Heart right ventricle (tissue), 16 donors: ENCODE measurements at regions not wholly inside any gene's neighbourhood (a gene's known extent, or its start where the extent isn't known, plus 50 kb on each side); places are given as distances from the start of the nearest gene placed in this dataset.

ENCODE experiments used
- ATAC-seq, 8 donors: fragments of 200-7000 bp; cut with Tn5 transposase; one replicate each; pipeline ENCODE4 v1.9.1; 2020; ENCODE audit warnings: mild to moderate bottlenecking in 8 of 8, moderate library complexity in 8 of 8, moderate number of reproducible peaks in 1 of 8
- DNase-seq, 2 donors: peaks; one replicate each; pipeline ENCODE4 v3.0.0-alpha.2; 2020
- H3K27ac ChIP-seq, 10 donors: fragments of 200-600 bp; sonication (generic) in 2 of 10; one replicate each; pipeline versions ENCODE4 v1.5.0 to v1.8.0; 2020 to 2022; ENCODE audit warnings: mild to moderate bottlenecking in 3 of 10
- H3K27me3 ChIP-seq, 7 donors: fragments of 200-600 bp; one replicate each; pipeline ENCODE4 v1.8.0; 2021 to 2022; ENCODE audit warnings: mild to moderate bottlenecking in 2 of 7
- H3K36me3 ChIP-seq, 9 donors: fragments of 200-600 bp; sonication (generic) in 1 of 9; one replicate each; pipeline versions ENCODE4 v1.5.0 to v1.8.0; 2020 to 2022; ENCODE audit warnings: mild to moderate bottlenecking in 2 of 9
- H3K4me1 ChIP-seq, 9 donors: fragments of 200-600 bp; sonication (generic) in 1 of 9; one replicate each; pipeline versions ENCODE4 v1.5.0 to v1.8.0; 2020 to 2022; ENCODE audit warnings: mild to moderate bottlenecking in 4 of 9
- H3K4me3 ChIP-seq, 10 donors: fragments of 200-600 bp; sonication (generic) in 2 of 10; one replicate each; pipeline versions ENCODE4 v1.5.0 to v1.8.0; 2020 to 2022; ENCODE audit warnings: mild to moderate bottlenecking in 7 of 10, moderate library complexity in 2 of 10
- H3K9me3 ChIP-seq, 11 donors: fragments of 200-600 bp in 10 of 11; sonication (generic) in 2 of 11; one replicate each; pipeline versions ENCODE4 v1.5.0 to v1.8.0; 2013 to 2022; ENCODE audit warnings: mild to moderate bottlenecking in 2 of 11, control low read depth in 1 of 11, moderate library complexity in 1 of 11
- CTCF ChIP-seq, 9 donors: fragments of 200-600 bp; sonication (generic) in 2 of 9; IDR thresholded peaks; one replicate each; pipeline versions ENCODE4 v1.5.0 to v1.8.0; 2021 to 2022; ENCODE audit warnings: antibody characterized with exemption in 9 of 9, mild to moderate bottlenecking in 5 of 9, moderate library complexity in 1 of 9
- WGBS, 2 donors: extraction: QIAGEN DNeasy Blood & Tissue Kit; methylation state at CpG; one replicate each; pipeline ENCODE4 v1.1.7; 2013; ENCODE audit warnings: inconsistent platforms in 1 of 2; 5-methylcytosine and 5-hydroxymethylcytosine counted together
- intact Hi-C, 10 donors: fragments of 100-400 bp; cut with DNase I; formaldehyde crosslinking; loops; one replicate each; pipeline versions ENCODE4 v1.11.1 to v1.14.2; 2022
- donor health status: Arrhythmogenic right ventricular cardiomyopathy.
- donor health status: ischemic (EF 13 %, LVEDD 7.1; RV severe dilation, severe dysfunction).
- donor health status: healthy with polysubstance abuse.
- donor health status: DM: no; HTN: yes; CAD: no.
- donor health status: DM: no; HTN: no; CAD: no.
- donor health status: ischemic (EF 25% LVEDD 6.9; RV normal size, moderate dysfunction).
- donor health status: ischemic (EF 25% LVEDD 5.7; RV mildly dilated, moderate dysfunction).
- donor health status: healthy.
- donor health status: DM: yes; HTN: yes; CAD: no.
- donor health status: Ischemic cardiomyopathy.
- donor health status: ischemic (EF 35%, LVEDD 5.7; RV mildly dilated, moderate dysfunction).
- donor health status: nonischemic (EF 11% LVEDD 7.7; RV severe dilation, severe dysfunction).
- donor health status: DM: yes; HTN: yes; CAD: no.
- donor health status: PGD.
- donor health status: ischemic (EF 29% LVEDD 5.4; RV normal size, mild dysfunction).
- donor health status: nonischemic (EF 23%, LVEDD 6.1; RV moderate dilation, normal function).

- no peak overlapping the region for H3K4me3 ChIP-seq
- intact Hi-C loops = no loop called here
- no peaks in the 10 kb centered on the region for H3K4me1 ChIP-seq
- H3K27me3 ChIP-seq = no peaks in the 10 kb centered on the region
- ATAC-seq (no peak), DNase-seq (no peak)
- H3K36me3 ChIP-seq = no peaks in the 10 kb centered on the region
- WGBS, 2 donors = 19 to 25% methylated on average over 4 of the region's 4 CpGs
- peaks cover 0 to 3% (median 0%) of the 10 kb centered on the region in 11 donors for H3K9me3 ChIP-seq
- no peak overlapping the region for H3K27ac ChIP-seq
- TF ChIP-seq CTCF (IDR thresholded peaks at IDR 0.05) = no peak
Measured at GRCh38 chr9:78940121-78940855, 631.5 kb upstream of the TLE4 start.

GRCh38 chr9:78954286-78954685, 617.5 kb upstream of the TLE4 start:
- no peak for TF ChIP-seq CTCF (IDR thresholded peaks at IDR 0.05)
- 38 to 51% methylated on average over 2 of the region's 2 CpGs for WGBS, 2 donors

GRCh38 chr9:78958892-78959291, 612.9 kb upstream of the TLE4 start:
- H3K9me3 ChIP-seq = peaks cover 0 to 26% (median 3%) of the 10 kb centered on the region in 11 donors
- no peak overlapping the region for H3K27ac ChIP-seq
- ATAC-seq (no peak), DNase-seq (no peak)
- intact Hi-C loops = no loop called here
- H3K27me3 ChIP-seq = no peaks in the 10 kb centered on the region
- no peak overlapping the region for H3K4me3 ChIP-seq
- WGBS, 2 donors = 59 to 71% methylated on average over 2 of the region's 2 CpGs
- TF ChIP-seq CTCF (IDR thresholded peaks at IDR 0.05) = no peak
- H3K4me1 ChIP-seq = no peaks in the 10 kb centered on the region
- no peaks in the 10 kb centered on the region for H3K36me3 ChIP-seq

More at GRCh38 chr9:78954286-78954685, 617.5 kb upstream of the TLE4 start:
- no peaks in the 10 kb centered on the region for H3K36me3 ChIP-seq
- H3K27ac ChIP-seq = no peak overlapping the region
- H3K4me3 ChIP-seq = no peak overlapping the region
- intact Hi-C loops = no loop called here
- peaks cover 0 to 24% (median 0%) of the 10 kb centered on the region in 11 donors for H3K9me3 ChIP-seq
- ATAC-seq = peak in 1 of 8 donors; percentile 25
- H3K27me3 ChIP-seq = no peaks in the 10 kb centered on the region
- no peaks in the 10 kb centered on the region for H3K4me1 ChIP-seq
- DNase-seq = no peak

GRCh38 chr9:78962156-78962555, 609.6 kb upstream of the TLE4 start:
- ATAC-seq = no peak
- no peak for DNase-seq
- intact Hi-C loops = no loop called here
- WGBS, 2 donors = 65 to 66% methylated on average over 2 of the region's 2 CpGs
- Histone ChIP-seq H3K27ac (no peak overlapping the region), H3K4me1 (no peaks in the 10 kb centered on the region), H3K4me3 (no peak overlapping the region), H3K9me3 (peaks cover 0 to 26% (median 3%) of the 10 kb centered on the region in 11 donors), H3K27me3 (no peaks in the 10 kb centered on the region), H3K36me3 (no peaks in the 10 kb centered on the region)
- TF ChIP-seq CTCF (IDR thresholded peaks at IDR 0.05) = no peak
